IMR-90 (cell line): ENCODE measurements at regions not wholly inside any gene's neighbourhood (a gene's known extent, or its start where the extent isn't known, plus 50 kb on each side); places are given as distances from the start of the nearest gene placed in this dataset.

Experiments used
- ATAC-seq: fragments of 200-7000 bp; cut with Tn5 transposase; 2 replicates; pipeline ENCODE4 v1.9.1; 2020; ENCODE audit warnings: low read depth, mild to moderate bottlenecking, moderate library complexity
- BruUV-seq: library from RNA; stranded (reverse); fragments of 400-500 nt; replicated peaks from 2 replicates; lab custom pipeline; 2021; lab: Mats Ljungman, UMichigan
- CTCF ChIA-PET: fragments of 300-600 bp; formaldehyde crosslinking; extraction: SDS; loops from one replicate; lab custom pipeline; 2021; ENCODE audit warnings: antibody characterized with exemption; lab: Yijun Ruan, JAX
- POLR2A ChIA-PET: fragments of 300-600 bp; sonication (Branson Sonifier 250); formaldehyde crosslinking; loops from one replicate; lab custom pipeline; 2022; ENCODE audit warnings: antibody characterized with exemption; ENCODE audit not compliant: unreplicated experiment; lab: Charles Lee
- DNase-seq: peaks from one replicate; pipeline ENCODE4 v3.0.0; 2013
- H2AFZ ChIP-seq: replicated peaks from 2 replicates; pipeline ENCODE3; 2013; ENCODE audit warnings: low read length, mild to moderate bottlenecking; ENCODE audit not compliant: poor library complexity
- H2AK5ac ChIP-seq: 2 replicates; pipeline ENCODE4 v1.6.1; 2013; ENCODE audit warnings: low read depth, low read length, inconsistent platforms
- H2AK9ac ChIP-seq: replicated peaks from 2 replicates; pipeline ENCODE3; 2013; ENCODE audit warnings: mild to moderate bottlenecking, low read depth, low read length, moderate library complexity; ENCODE audit not compliant: poor library complexity
- H2BK120ac ChIP-seq: 2 replicates; pipeline ENCODE4 v1.6.1; 2013; ENCODE audit warnings: low read depth, low read length, inconsistent platforms
- H2BK15ac ChIP-seq: 3 replicates; pipeline ENCODE4 v1.6.1; 2013; ENCODE audit warnings: low read depth, low read length, inconsistent platforms
- H2BK20ac ChIP-seq: 2 replicates; pipeline ENCODE4 v1.6.1; 2013; ENCODE audit warnings: low read depth, mild to moderate bottlenecking, inconsistent platforms, low read length, moderate library complexity
- H2BK5ac ChIP-seq: 2 replicates; pipeline ENCODE4 v1.6.1; 2013; ENCODE audit warnings: mild to moderate bottlenecking, low read depth, low read length, inconsistent platforms; ENCODE audit not compliant: poor library complexity, severe bottlenecking
- H3K14ac ChIP-seq: replicated peaks from 2 replicates; pipeline ENCODE4 v1.6.1; 2013; ENCODE audit warnings: low read depth, low read length, inconsistent platforms
- H3K18ac ChIP-seq: 2 replicates; pipeline ENCODE4 v1.6.1; 2013; ENCODE audit warnings: low read depth, low read length, control low read depth
- H3K23ac ChIP-seq: 2 replicates; pipeline ENCODE4 v1.6.1; 2013; ENCODE audit warnings: low read depth, low read length, inconsistent platforms
- H3K27ac ChIP-seq: 2 replicates; pipeline ENCODE4 v1.5.1; 2013; ENCODE audit warnings: mild to moderate bottlenecking, control low read depth, low read length; ENCODE audit not compliant: insufficient read depth
- H3K27me3 ChIP-seq: 2 replicates; pipeline ENCODE4 v1.6.1; 2013; ENCODE audit warnings: low read length; ENCODE audit not compliant: control insufficient read depth, insufficient read depth
- H3K36me3 ChIP-seq: 2 replicates; pipeline ENCODE4 v1.6.1; 2013; ENCODE audit warnings: low read length, mixed read lengths; ENCODE audit not compliant: control insufficient read depth, insufficient read depth
- H3K4ac ChIP-seq: 2 replicates; pipeline ENCODE4 v1.6.1; 2013; ENCODE audit warnings: low read depth, low read length, inconsistent platforms
- H3K4me1 ChIP-seq: 2 replicates; pipeline ENCODE4 v1.6.1; 2013; ENCODE audit warnings: low read length, mixed read lengths; ENCODE audit not compliant: control insufficient read depth, insufficient read depth
- H3K4me2 ChIP-seq: 2 replicates; pipeline ENCODE4 v1.6.1; 2013; ENCODE audit warnings: low read depth, mild to moderate bottlenecking, control low read depth, low read length, moderate library complexity
- H3K4me3 ChIP-seq: 2 replicates; pipeline ENCODE4 v1.5.1; 2013; ENCODE audit warnings: low read depth, mild to moderate bottlenecking, control low read depth, low read length, moderate library complexity; ENCODE audit not compliant: insufficient read depth
- H3K56ac ChIP-seq: 2 replicates; pipeline ENCODE4 v1.6.1; 2013; ENCODE audit warnings: low read length, inconsistent platforms; ENCODE audit not compliant: insufficient read depth; ENCODE audit errors: extremely low read depth
- H3K79me1 ChIP-seq, 2 experiments: 2 replicates each; pipeline ENCODE4 v1.6.1; 2013; ENCODE audit warnings: low read length in 2 of 2, inconsistent platforms in 1 of 2, low read depth in 1 of 2
- H3K9ac ChIP-seq: 2 replicates; pipeline ENCODE4 v1.6.1; 2013; ENCODE audit warnings: low read depth, low read length, control low read depth
- H3K9me1 ChIP-seq: 2 replicates; pipeline ENCODE4 v1.6.1; 2013; ENCODE audit warnings: low read length, inconsistent platforms; ENCODE audit not compliant: insufficient read depth
- H3K9me3 ChIP-seq: 2 replicates; pipeline ENCODE4 v1.6.1; 2013; ENCODE audit warnings: low read length; ENCODE audit not compliant: control insufficient read depth, insufficient read depth
- H4K20me1 ChIP-seq: 2 replicates; pipeline ENCODE4 v1.6.1; 2013; ENCODE audit warnings: low read length, inconsistent platforms; ENCODE audit not compliant: insufficient read depth
- H4K5ac ChIP-seq: 2 replicates; pipeline ENCODE4 v1.6.1; 2013; ENCODE audit warnings: mild to moderate bottlenecking, low read depth, low read length, control low read depth
- H4K8ac ChIP-seq, 2 experiments: 2 replicates each; pipeline ENCODE4 v1.6.1; 2013; ENCODE audit warnings: low read depth in 2 of 2, low read length in 2 of 2, control low read depth in 1 of 2, inconsistent platforms in 1 of 2
- H4K91ac ChIP-seq: 2 replicates; pipeline ENCODE4 v1.6.1; 2013; ENCODE audit warnings: low read depth, low read length, inconsistent platforms; ENCODE audit not compliant: insufficient read depth
- SMC3 ChIP-seq: fragments of 150-350 bp; IDR thresholded peaks from 2 replicates; pipeline ENCODE4 v1.6.1; 2016; ENCODE audit warnings: low read depth, mild to moderate bottlenecking, antibody characterized with exemption, low read length, moderate library complexity
- WGBS, 2 experiments: methylation state at CpG; one replicate each; pipeline versions ENCODE4 v1.1.5 to v1.1.7; 2013; ENCODE audit warnings: missing lambda C conversion rate in 2 of 2; ENCODE audit not compliant: insufficient read length in 1 of 2; ENCODE audit errors: extremely low coverage in 2 of 2; 5-methylcytosine and 5-hydroxymethylcytosine counted together
- dilution Hi-C: fragments of 300-500 bp; cut with HindIII; formaldehyde crosslinking; loops from one replicate; pipeline ENCODE4 v1.14.3; 2018; ENCODE audit warnings: low sequenced_read_pairs; ENCODE audit not compliant: unreplicated experiment
- in situ Hi-C: fragments of 300-500 bp; cut with MboI; formaldehyde crosslinking; loops from 3 replicates; pipeline ENCODE4 v1.14.3; 2019; ENCODE audit warnings: low sequenced_read_pairs, inconsistent platforms, mixed read lengths
- intact Hi-C: fragments of 100-400 bp; cut with micrococcal nuclease; formaldehyde crosslinking; loops from 2 replicates; pipeline ENCODE4 v1.10.0; 2022

GRCh38 chr15:34647569-34648293, 64.3 kb upstream of the GOLGA8B start:
- WGBS, 2 experiments, result no CpG with 5 or more reads among the region's 2 CpGs
- H3K9me3 ChIP-seq, result no peaks in the 10 kb centered on the region
- no peak overlapping the region for H2BK120ac ChIP-seq
- in situ Hi-C loops (no loop called here), dilution Hi-C loops (no loop called here), intact Hi-C loops (no loop called here)
- POLR2A ChIA-PET, result no interaction called here
- no peak overlapping the region for H3K56ac ChIP-seq
- H3K9ac ChIP-seq, result no peak overlapping the region
- peaks cover 2% of the 10 kb centered on the region; the same call in 1 of the 2 replicates for H3K4me1 ChIP-seq
- no peak overlapping the region for H3K4me3 ChIP-seq
- no peak overlapping the region for H3K14ac ChIP-seq
- no peak overlapping the region for H2BK15ac ChIP-seq
- no peaks in the 10 kb centered on the region for H3K27me3 ChIP-seq
- H2AK9ac ChIP-seq, result no peak overlapping the region
- no peak for TF ChIP-seq SMC3
- peak; percentile 14 for DNase-seq
- no peak overlapping the region for H4K8ac ChIP-seq
- CTCF ChIA-PET, result no interaction called here
- no peak overlapping the region for H4K5ac ChIP-seq
- H3K36me3 ChIP-seq, result no peaks in the 10 kb centered on the region
- H2BK5ac ChIP-seq, result no peak overlapping the region
- no peak overlapping the region for H2AK5ac ChIP-seq
- no peaks in the 10 kb centered on the region for H3K9me1 ChIP-seq
- no peak overlapping the region for H3K27ac ChIP-seq
- H3K79me1 ChIP-seq, result no peaks in the 10 kb centered on the region
- no peak overlapping the region for H2AFZ ChIP-seq
- H4K91ac ChIP-seq, result no peak overlapping the region
- H3K18ac ChIP-seq, result no peak overlapping the region
- H3K4ac ChIP-seq, result no peak overlapping the region
- H3K4me2 ChIP-seq, result no peak overlapping the region
- no peaks in the 10 kb centered on the region for H4K20me1 ChIP-seq
- no peak for ATAC-seq
- no peak overlapping the region for H2BK20ac ChIP-seq
- BruUV-seq, result no TSS peak
- no peak overlapping the region for H3K23ac ChIP-seq
